ENCODE measurements at regions not wholly inside any gene's neighbourhood (a gene's known extent, or its start where the extent isn't known, plus 50 kb on each side); places are given as distances from the start of the nearest gene placed in this dataset.

DNA sequence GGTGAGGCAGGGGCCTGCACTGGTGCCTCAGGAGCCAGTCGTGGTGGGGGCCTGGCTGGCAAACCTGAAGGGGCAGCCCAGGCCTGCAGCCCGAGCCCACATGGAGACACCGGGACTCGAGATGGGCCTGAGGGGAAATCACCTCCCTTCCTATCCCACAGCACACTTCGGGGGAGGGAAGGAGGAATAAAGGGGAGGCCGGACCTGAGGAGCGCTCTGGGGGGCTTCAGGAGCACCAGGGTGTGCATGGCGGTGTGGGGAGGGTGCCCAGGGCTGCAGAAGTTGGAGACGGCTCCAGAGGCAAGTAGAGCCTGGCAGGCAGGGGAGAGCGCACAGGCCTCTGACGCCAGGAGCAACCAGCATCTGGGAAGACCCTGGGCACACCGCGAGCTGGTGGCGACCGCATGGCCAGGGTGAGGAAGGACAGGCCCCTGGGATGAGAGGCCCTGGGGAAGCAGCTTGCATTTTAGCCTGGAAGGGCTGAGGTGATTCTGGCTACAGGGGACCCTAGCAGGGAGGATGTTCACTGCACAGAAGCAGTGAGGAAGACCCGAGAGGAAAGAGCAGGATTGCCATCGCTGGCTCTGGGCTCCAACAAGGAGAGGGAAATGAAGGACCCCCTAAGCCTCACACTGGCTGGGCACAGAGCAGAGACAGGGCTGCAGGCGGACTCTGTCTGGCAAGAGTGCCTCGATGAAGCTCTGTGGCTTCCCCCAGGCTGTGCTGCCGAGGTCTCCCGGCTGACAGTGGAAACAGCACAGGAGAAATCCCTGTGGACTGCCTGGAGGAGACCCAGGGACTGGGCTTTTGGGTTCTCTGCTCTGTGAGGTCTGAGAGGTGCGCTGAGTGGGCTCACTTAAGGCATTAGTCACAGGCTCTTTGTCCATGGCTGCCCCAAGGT lies 457.7 kb downstream of the BRD1 start:
- Mint-ChIP-seq H3K27ac (ENCODE audit: unreplicated experiment) (peak overlapping the region; percentile 12), H3K9me3 (no peaks in the 10 kb centered on the region), H3K4me3 (no peak overlapping the region), H3K36me3 (ENCODE audit: low read depth) (no peaks in the 10 kb centered on the region), H3K27me3 (ENCODE audit: low read depth) (peaks cover 9% of the 10 kb centered on the region), H3K4me1 (peaks cover 12% of the 10 kb centered on the region)
- DNase-seq (ENCODE audit: low read depth, low spot score): no peak
- TF ChIP-seq, protein P1, sequence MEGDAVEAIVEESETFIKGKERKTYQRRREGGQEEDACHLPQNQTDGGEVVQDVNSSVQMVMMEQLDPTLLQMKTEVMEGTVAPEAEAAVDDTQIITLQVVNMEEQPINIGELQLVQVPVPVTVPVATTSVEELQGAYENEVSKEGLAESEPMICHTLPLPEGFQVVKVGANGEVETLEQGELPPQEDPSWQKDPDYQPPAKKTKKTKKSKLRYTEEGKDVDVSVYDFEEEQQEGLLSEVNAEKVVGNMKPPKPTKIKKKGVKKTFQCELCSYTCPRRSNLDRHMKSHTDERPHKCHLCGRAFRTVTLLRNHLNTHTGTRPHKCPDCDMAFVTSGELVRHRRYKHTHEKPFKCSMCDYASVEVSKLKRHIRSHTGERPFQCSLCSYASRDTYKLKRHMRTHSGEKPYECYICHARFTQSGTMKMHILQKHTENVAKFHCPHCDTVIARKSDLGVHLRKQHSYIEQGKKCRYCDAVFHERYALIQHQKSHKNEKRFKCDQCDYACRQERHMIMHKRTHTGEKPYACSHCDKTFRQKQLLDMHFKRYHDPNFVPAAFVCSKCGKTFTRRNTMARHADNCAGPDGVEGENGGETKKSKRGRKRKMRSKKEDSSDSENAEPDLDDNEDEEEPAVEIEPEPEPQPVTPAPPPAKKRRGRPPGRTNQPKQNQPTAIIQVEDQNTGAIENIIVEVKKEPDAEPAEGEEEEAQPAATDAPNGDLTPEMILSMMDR (conservative IDR thresholded peaks at IDR 0.05): no peak

DNA sequence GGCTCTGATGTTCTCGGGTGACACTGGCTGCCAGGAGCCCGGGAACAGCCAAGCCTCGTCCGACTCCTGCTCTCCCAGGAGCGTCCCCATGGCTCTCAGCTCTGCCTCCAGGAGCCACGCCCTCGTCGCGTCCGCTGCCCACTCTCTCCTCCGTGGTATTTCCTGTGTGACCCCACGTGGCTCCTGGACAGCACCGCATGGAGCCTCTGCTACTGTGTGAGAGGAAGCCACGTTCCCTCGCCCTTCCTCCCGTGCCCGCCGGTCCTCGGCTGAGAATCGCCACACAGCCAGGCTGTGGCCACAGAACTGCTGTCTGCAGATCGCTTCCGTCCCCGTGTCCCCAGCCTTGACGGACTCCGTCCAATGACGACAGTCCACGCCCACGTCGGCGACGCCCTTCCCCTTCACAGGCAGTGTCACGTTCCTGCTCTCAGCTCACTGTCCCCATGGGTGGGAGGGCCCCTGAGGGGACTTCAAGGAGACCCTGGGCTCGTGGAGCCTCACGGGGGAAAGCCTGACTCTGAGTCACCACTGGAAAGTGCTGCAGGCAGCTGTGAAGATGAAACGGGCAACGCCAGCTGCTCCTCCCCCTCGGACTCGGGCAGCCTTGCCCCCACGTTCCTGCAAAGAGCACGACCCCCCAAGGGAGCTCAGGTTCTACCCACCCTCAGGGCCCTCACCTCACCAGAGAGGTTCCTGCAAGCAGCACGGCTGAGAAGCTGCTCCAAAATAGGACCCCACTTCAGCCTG lies 458.5 kb downstream of the BRD1 start:
- DNase-seq (ENCODE audit: low read depth, low spot score): no peak
- H3K27ac Mint-ChIP-seq (ENCODE audit: unreplicated experiment): no peak overlapping the region
- TF ChIP-seq, protein P1 (conservative IDR thresholded peaks at IDR 0.05): no peak
- peaks cover 9% of the 10 kb centered on the region for H3K27me3 Mint-ChIP-seq (ENCODE audit: low read depth)
- H3K4me1 Mint-ChIP-seq: peaks cover 12% of the 10 kb centered on the region
- no peak overlapping the region for H3K4me3 Mint-ChIP-seq
- no peaks in the 10 kb centered on the region for H3K36me3 Mint-ChIP-seq (ENCODE audit: low read depth)
- no peaks in the 10 kb centered on the region for H3K9me3 Mint-ChIP-seq

DNA sequence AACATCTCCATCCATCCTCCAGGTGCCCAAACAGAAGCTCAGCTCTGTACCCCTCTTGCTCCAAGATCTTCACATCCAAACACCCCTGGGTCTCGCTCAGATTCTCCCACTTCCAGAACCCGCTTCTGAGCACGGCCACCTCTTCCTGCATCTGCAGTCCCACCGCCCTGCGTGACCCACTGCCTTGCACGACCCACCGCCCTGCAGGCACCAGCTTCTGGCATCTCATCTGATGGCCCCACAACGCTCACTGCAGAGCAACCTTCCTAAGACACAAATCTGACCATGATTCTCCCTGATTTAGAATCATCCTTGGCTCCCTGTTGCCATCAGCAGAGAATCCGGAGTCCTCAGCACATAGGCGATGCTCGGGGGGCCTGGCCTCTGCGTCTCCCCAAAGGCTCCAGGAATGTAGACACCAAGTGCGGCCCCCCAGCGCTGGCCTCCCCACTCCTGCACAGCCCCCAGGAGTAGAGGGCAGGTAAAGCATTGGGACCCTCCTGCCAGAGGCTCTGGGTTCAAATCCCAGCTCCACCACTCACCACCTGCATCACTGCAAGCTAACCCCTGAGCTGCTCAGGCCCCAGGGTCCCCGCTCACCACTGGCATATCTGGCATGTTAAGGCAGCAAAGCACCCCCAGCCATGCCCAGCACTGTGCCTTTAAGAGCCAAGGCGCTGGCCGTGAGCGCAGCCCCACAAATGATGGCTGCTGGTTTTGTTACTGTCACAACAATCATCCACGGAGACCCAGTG lies 459.3 kb downstream of the BRD1 start:
- H3K4me1 Mint-ChIP-seq: peaks cover 12% of the 10 kb centered on the region
- TF ChIP-seq, protein P1 (conservative IDR thresholded peaks at IDR 0.05): no peak
- H3K36me3 Mint-ChIP-seq (ENCODE audit: low read depth): no peaks in the 10 kb centered on the region
- no peak overlapping the region for H3K4me3 Mint-ChIP-seq
- DNase-seq (ENCODE audit: low read depth, low spot score): no peak
- H3K27ac Mint-ChIP-seq (ENCODE audit: unreplicated experiment): no peak overlapping the region
- H3K27me3 Mint-ChIP-seq (ENCODE audit: low read depth): peaks cover 9% of the 10 kb centered on the region
- no peaks in the 10 kb centered on the region for H3K9me3 Mint-ChIP-seq

DNA sequence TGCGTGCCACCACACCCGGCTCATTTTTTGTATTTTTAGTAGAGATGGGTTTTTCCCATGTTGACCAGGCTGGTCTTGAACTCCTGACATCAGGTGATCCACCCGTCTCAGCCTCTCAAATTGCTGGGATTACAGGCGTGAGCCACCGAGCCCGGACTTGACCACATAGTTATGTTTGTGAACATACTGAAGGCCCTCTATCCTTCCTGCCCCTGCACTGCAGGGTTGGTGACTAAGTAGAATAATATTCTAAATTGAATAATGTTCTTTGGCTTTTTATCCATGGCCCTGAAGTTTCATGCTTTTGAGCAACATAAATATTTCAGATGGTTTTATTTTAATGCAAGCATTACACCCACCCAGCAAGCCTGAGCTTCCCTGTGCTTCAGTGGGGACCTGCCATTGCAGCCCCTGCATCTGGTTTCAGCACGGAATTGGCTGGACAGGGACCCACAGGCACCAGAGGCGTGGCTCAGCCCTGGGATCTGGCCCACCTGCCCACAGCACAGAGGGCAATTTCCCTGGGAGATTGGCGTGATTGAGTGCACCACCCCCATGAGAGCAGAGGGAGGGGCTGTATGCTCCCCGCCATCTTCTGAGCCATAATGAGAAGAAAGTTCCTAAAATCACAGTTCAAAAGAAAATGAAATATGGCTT lies 460.5 kb downstream of the BRD1 start:
- H3K36me3 Mint-ChIP-seq (ENCODE audit: low read depth): no peaks in the 10 kb centered on the region
- no peak for DNase-seq (ENCODE audit: low read depth, low spot score)
- no peaks in the 10 kb centered on the region for H3K9me3 Mint-ChIP-seq
- peaks cover 11% of the 10 kb centered on the region for H3K27me3 Mint-ChIP-seq (ENCODE audit: low read depth)
- H3K27ac Mint-ChIP-seq (ENCODE audit: unreplicated experiment): no peak overlapping the region
- no peak overlapping the region for H3K4me3 Mint-ChIP-seq
- peaks cover 7% of the 10 kb centered on the region for H3K4me1 Mint-ChIP-seq
- TF ChIP-seq, protein P1 (conservative IDR thresholded peaks at IDR 0.05): no peak

DNA sequence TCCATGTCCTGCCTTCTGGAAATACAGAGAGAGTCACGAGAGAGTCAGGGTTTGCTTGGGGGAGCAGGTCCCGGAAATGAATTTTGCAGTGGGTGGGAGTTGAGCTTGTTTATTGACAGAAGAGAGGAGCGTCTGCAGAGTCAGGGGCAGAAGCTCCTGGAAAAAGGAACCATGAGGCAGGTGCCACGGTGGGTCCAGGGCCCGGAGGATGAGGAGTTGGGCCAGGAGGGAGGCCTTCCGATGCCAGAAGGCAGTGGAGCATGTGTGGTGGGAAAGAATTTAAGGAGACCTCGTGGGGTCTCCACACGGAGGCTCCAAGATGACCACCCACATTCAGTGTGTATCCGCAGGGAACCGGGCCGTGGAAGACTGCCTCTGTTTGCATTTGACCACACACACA lies 461.2 kb downstream of the BRD1 start:
- H3K27me3 Mint-ChIP-seq (ENCODE audit: low read depth): peaks cover 11% of the 10 kb centered on the region
- H3K36me3 Mint-ChIP-seq (ENCODE audit: low read depth): no peaks in the 10 kb centered on the region
- no peak for DNase-seq (ENCODE audit: low read depth, low spot score)
- TF ChIP-seq, protein P1 (conservative IDR thresholded peaks at IDR 0.05): no peak
- H3K27ac Mint-ChIP-seq (ENCODE audit: unreplicated experiment): no peak overlapping the region
- peaks cover 7% of the 10 kb centered on the region for H3K4me1 Mint-ChIP-seq
- H3K9me3 Mint-ChIP-seq: no peaks in the 10 kb centered on the region
- no peak overlapping the region for H3K4me3 Mint-ChIP-seq

All from neural crest cell (in vitro differentiated cells).